ENCODE measurements at regions not wholly inside any gene's neighbourhood (a gene's known extent, or its start where the extent isn't known, plus 50 kb on each side); places are given as distances from the start of the nearest gene placed in this dataset.

GRCh38 chr12:95411057-95411456 is 62.9 kb upstream of the METAP2 start:
- H3K4me1 ChIP-seq (ENCODE audit: control insufficient read depth in 2 of 3, insufficient read depth in 2 of 3, low read depth in 1 of 3, low read length in 3 of 3) = no peaks in the 10 kb centered on the region
- H3K27ac ChIP-seq (ENCODE audit: low read depth in 2 of 2, low read length in 2 of 2) = no peak overlapping the region
- H3K27me3 ChIP-seq (ENCODE audit: control insufficient read depth, insufficient read depth, low read length) = no peaks in the 10 kb centered on the region
- no peak overlapping the region for H3K9ac ChIP-seq (ENCODE audit: low read length in 3 of 3)
- H3K4me3 ChIP-seq (ENCODE audit: low read length in 3 of 3) = no peak overlapping the region
- H3K9me3 ChIP-seq (ENCODE audit: control insufficient read depth in 2 of 3, insufficient read depth in 1 of 3, low read length in 3 of 3) = no peaks in the 10 kb centered on the region
- intact Hi-C loops (cut with DNase I) = no loop called here
- TF ChIP-seq CTCF (IDR thresholded peaks at IDR 0.05; ENCODE audit: borderline replicate concordance, extremely low read depth, insufficient read depth) = no peak
- no peak for DNase-seq
- FAIRE-seq = no peak
- no peaks in the 10 kb centered on the region for H3K36me3 ChIP-seq (ENCODE audit: control insufficient read depth in 2 of 3, insufficient read depth in 3 of 3, low read length in 3 of 3)

DNA sequence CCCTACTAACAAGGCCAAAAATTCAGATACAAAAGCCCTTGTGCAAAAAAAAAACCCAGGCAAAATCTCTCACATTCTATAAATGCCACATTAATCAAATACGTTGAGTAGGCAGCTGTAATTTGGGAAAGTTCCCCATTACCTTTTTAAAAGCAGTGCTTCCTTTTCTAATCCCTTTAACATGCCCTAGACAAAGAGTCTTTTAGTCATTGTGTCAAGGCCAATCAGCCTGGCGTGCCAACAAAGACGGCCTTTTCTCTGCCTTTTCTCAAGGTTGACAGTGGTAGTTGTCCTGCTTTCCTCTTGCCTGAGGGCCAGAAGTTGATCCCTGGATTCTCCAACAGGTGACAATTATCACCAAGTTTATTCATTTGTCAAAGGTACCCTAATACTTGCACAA is 62.5 kb upstream of the METAP2 start:
- no peak overlapping the region for H3K4me3 ChIP-seq (ENCODE audit: low read length in 3 of 3)
- DNase-seq = no peak
- no peak for TF ChIP-seq CTCF (IDR thresholded peaks at IDR 0.05; ENCODE audit: borderline replicate concordance, extremely low read depth, insufficient read depth)
- no peaks in the 10 kb centered on the region for H3K9me3 ChIP-seq (ENCODE audit: control insufficient read depth in 2 of 3, insufficient read depth in 1 of 3, low read length in 3 of 3)
- no peaks in the 10 kb centered on the region for H3K27me3 ChIP-seq (ENCODE audit: control insufficient read depth, insufficient read depth, low read length)
- H3K4me1 ChIP-seq (ENCODE audit: control insufficient read depth in 2 of 3, insufficient read depth in 2 of 3, low read depth in 1 of 3, low read length in 3 of 3) = no peaks in the 10 kb centered on the region
- no peak overlapping the region for H3K27ac ChIP-seq (ENCODE audit: low read depth in 2 of 2, low read length in 2 of 2)
- FAIRE-seq = no peak
- H3K9ac ChIP-seq (ENCODE audit: low read length in 3 of 3) = no peak overlapping the region
- intact Hi-C loops (cut with DNase I) = no loop called here
- H3K36me3 ChIP-seq (ENCODE audit: control insufficient read depth in 2 of 3, insufficient read depth in 3 of 3, low read length in 3 of 3) = no peaks in the 10 kb centered on the region

GRCh38 chr12:95412482-95413311 is 61.3 kb upstream of the METAP2 start:
- Histone ChIP-seq H3K4me1 (ENCODE audit: control insufficient read depth in 2 of 3, insufficient read depth in 2 of 3, low read depth in 1 of 3, low read length in 3 of 3) (no peaks in the 10 kb centered on the region), H3K9me3 (ENCODE audit: control insufficient read depth in 2 of 3, insufficient read depth in 1 of 3, low read length in 3 of 3) (no peaks in the 10 kb centered on the region), H3K27ac (ENCODE audit: low read depth in 2 of 2, low read length in 2 of 2) (no peak overlapping the region), H3K27me3 (ENCODE audit: control insufficient read depth, insufficient read depth, low read length) (no peaks in the 10 kb centered on the region), H3K36me3 (ENCODE audit: control insufficient read depth in 2 of 3, insufficient read depth in 3 of 3, low read length in 3 of 3) (no peaks in the 10 kb centered on the region), H3K4me3 (ENCODE audit: low read length in 3 of 3) (no peak overlapping the region), H3K9ac (ENCODE audit: low read length in 3 of 3) (no peak overlapping the region)
- DNase-seq (no peak), FAIRE-seq (no peak)
- no peak for TF ChIP-seq CTCF (IDR thresholded peaks at IDR 0.05; ENCODE audit: borderline replicate concordance, extremely low read depth, insufficient read depth)
- intact Hi-C loops (cut with DNase I) = no loop called here

Data from kidney (tissue), 13 donors.